ENCODE measurements at regions not wholly inside any gene's neighbourhood (a gene's known extent, or its start where the extent isn't known, plus 50 kb on each side); places are given as distances from the start of the nearest gene placed in this dataset.

- TF ChIP-seq CTCF (IDR thresholded peaks at IDR 0.05): no peak
- no peak for DNase-seq
- Mint-ChIP-seq H3K27ac (no peak overlapping the region), H3K27me3 (ENCODE audit: insufficient read depth) (no peaks in the 10 kb centered on the region), H3K4me1 (ENCODE audit: low read depth) (no peaks in the 10 kb centered on the region), H3K36me3 (ENCODE audit: low read depth) (no peaks in the 10 kb centered on the region), H3K9me3 (peaks cover 49% of the 10 kb centered on the region), H3K4me3 (no peak overlapping the region)
These were observed 55.4 kb upstream of the RNF180 start for GRCh38 chr5:64110222-64110621.

GRCh38 chr5:64108674-64109073, 57.0 kb upstream of the RNF180 start:
- Mint-ChIP-seq H3K4me3 (no peak overlapping the region), H3K27me3 (ENCODE audit: insufficient read depth) (no peaks in the 10 kb centered on the region), H3K27ac (no peak overlapping the region), H3K36me3 (ENCODE audit: low read depth) (no peaks in the 10 kb centered on the region), H3K4me1 (ENCODE audit: low read depth) (no peaks in the 10 kb centered on the region), H3K9me3 (peaks cover 50% of the 10 kb centered on the region)
- no peak for DNase-seq
- TF ChIP-seq CTCF (IDR thresholded peaks at IDR 0.05): no peak

- Mint-ChIP-seq H3K27me3 (ENCODE audit: insufficient read depth) (no peaks in the 10 kb centered on the region; the same call in 1 of the 2 replicates), H3K36me3 (ENCODE audit: low read depth) (no peaks in the 10 kb centered on the region), H3K4me3 (no peak overlapping the region), H3K4me1 (ENCODE audit: low read depth) (no peaks in the 10 kb centered on the region), H3K27ac (no peak overlapping the region), H3K9me3 (peaks cover 33% of the 10 kb centered on the region)
- no peak for DNase-seq
- no peak for TF ChIP-seq CTCF (IDR thresholded peaks at IDR 0.05)
These were observed 65.4 kb upstream of the RNF180 start for GRCh38 chr5:64100203-64100602.

- Mint-ChIP-seq H3K9me3 (peaks cover 31% of the 10 kb centered on the region), H3K27ac (no peak overlapping the region), H3K27me3 (ENCODE audit: insufficient read depth) (peaks cover under 1% of the 10 kb centered on the region; the same call in 1 of the 2 replicates), H3K4me3 (no peak overlapping the region), H3K4me1 (ENCODE audit: low read depth) (no peaks in the 10 kb centered on the region), H3K36me3 (ENCODE audit: low read depth) (no peaks in the 10 kb centered on the region)
- no peak for DNase-seq
- TF ChIP-seq CTCF (IDR thresholded peaks at IDR 0.05): no peak
These were observed 68.9 kb upstream of the RNF180 start for GRCh38 chr5:64096771-64097170.

- Mint-ChIP-seq H3K27me3 (ENCODE audit: insufficient read depth) (no peaks in the 10 kb centered on the region), H3K27ac (no peak overlapping the region), H3K4me1 (ENCODE audit: low read depth) (no peaks in the 10 kb centered on the region), H3K9me3 (peaks cover 5% of the 10 kb centered on the region), H3K36me3 (ENCODE audit: low read depth) (no peaks in the 10 kb centered on the region), H3K4me3 (no peak overlapping the region)
- no peak for DNase-seq
- no peak for TF ChIP-seq CTCF (IDR thresholded peaks at IDR 0.05)
These were observed 88.1 kb upstream of the RNF180 start for GRCh38 chr5:64077589-64077988.

GRCh38 chr5:64074533-64074932, 91.1 kb upstream of the RNF180 start:
- H3K27me3 Mint-ChIP-seq (ENCODE audit: insufficient read depth): no peaks in the 10 kb centered on the region

More at GRCh38 chr5:64074533-64074932, 91.1 kb upstream of the RNF180 start:
- no peaks in the 10 kb centered on the region for H3K4me1 Mint-ChIP-seq (ENCODE audit: low read depth)
- no peak overlapping the region for H3K4me3 Mint-ChIP-seq
- no peak overlapping the region for H3K27ac Mint-ChIP-seq
- peak; percentile 61 for TF ChIP-seq CTCF (IDR thresholded peaks at IDR 0.05)
- H3K9me3 Mint-ChIP-seq: peaks cover 5% of the 10 kb centered on the region
- H3K36me3 Mint-ChIP-seq (ENCODE audit: low read depth): no peaks in the 10 kb centered on the region
- DNase-seq: peak; percentile 21

All from HFFc6 (cell line).